Endothelial cell (in vitro differentiated cells): ENCODE measurements at regions not wholly inside any gene's neighbourhood (a gene's known extent, or its start where the extent isn't known, plus 50 kb on each side); places are given as distances from the start of the nearest gene placed in this dataset.

Experiments
- DNase-seq: peaks from one replicate; pipeline ENCODE4 v3.0.0; 2021; ENCODE audit warnings: low spot score
- H3K27ac Mint-ChIP-seq: one replicate; pipeline ENCODE4 v1.8.0; 2021; ENCODE audit warnings: mixed read lengths, inconsistent platforms; ENCODE audit not compliant: unreplicated experiment
- H3K27me3 Mint-ChIP-seq: one replicate; pipeline ENCODE4 v1.8.0; 2021; ENCODE audit warnings: mild to moderate bottlenecking, moderate library complexity, mixed read lengths, inconsistent platforms; ENCODE audit not compliant: unreplicated experiment
- H3K36me3 Mint-ChIP-seq: one replicate; pipeline ENCODE4 v1.8.0; 2021; ENCODE audit warnings: mild to moderate bottlenecking, low read depth, mixed read lengths, inconsistent platforms; ENCODE audit not compliant: unreplicated experiment
- H3K4me1 Mint-ChIP-seq: one replicate; pipeline ENCODE4 v1.8.0; 2021; ENCODE audit warnings: mild to moderate bottlenecking, mixed read lengths, inconsistent platforms; ENCODE audit not compliant: unreplicated experiment
- H3K4me3 Mint-ChIP-seq: one replicate; pipeline ENCODE4 v1.8.0; 2021; ENCODE audit warnings: mild to moderate bottlenecking, mixed read lengths, inconsistent platforms; ENCODE audit not compliant: unreplicated experiment
- H3K9me3 Mint-ChIP-seq: one replicate; pipeline ENCODE4 v1.8.0; 2021; ENCODE audit warnings: mixed read lengths, inconsistent platforms; ENCODE audit not compliant: unreplicated experiment
- TF ChIP-seq, protein P1 (sequence below): fragments of 200-600 bp; sonication (generic); IDR thresholded peaks from one replicate; pipeline ENCODE4 v1.5.0; 2021; ENCODE audit warnings: antibody characterized with exemption; ENCODE audit not compliant: unreplicated experiment

DNA sequence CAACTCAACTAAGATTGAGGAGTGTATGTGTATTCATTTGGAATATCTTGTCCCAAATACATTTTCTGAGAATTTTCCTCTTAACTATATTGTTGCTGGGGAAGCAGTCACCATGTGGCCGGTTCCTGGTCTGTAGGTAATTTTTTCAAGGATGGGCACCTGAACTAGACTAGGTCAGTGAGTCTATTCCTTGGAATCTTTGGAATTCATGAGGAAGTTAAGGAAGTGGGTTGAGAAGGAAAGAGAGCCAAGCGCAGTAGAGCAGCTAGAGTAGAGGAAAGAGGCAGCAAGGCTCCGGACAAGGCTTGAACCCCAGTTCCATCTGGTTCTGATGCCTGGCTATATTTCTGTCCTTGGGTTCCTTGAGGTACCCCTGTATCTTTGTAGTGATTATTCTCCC is 183.7 kb downstream of the DACT1 start:
- no peak overlapping the region for H3K4me3 Mint-ChIP-seq
- H3K27ac Mint-ChIP-seq, result no peak overlapping the region
- DNase-seq, result no peak
- TF ChIP-seq, protein P1, sequence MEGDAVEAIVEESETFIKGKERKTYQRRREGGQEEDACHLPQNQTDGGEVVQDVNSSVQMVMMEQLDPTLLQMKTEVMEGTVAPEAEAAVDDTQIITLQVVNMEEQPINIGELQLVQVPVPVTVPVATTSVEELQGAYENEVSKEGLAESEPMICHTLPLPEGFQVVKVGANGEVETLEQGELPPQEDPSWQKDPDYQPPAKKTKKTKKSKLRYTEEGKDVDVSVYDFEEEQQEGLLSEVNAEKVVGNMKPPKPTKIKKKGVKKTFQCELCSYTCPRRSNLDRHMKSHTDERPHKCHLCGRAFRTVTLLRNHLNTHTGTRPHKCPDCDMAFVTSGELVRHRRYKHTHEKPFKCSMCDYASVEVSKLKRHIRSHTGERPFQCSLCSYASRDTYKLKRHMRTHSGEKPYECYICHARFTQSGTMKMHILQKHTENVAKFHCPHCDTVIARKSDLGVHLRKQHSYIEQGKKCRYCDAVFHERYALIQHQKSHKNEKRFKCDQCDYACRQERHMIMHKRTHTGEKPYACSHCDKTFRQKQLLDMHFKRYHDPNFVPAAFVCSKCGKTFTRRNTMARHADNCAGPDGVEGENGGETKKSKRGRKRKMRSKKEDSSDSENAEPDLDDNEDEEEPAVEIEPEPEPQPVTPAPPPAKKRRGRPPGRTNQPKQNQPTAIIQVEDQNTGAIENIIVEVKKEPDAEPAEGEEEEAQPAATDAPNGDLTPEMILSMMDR, result no peak
- no peaks in the 10 kb centered on the region for H3K27me3 Mint-ChIP-seq
- H3K36me3 Mint-ChIP-seq, result no peaks in the 10 kb centered on the region
- H3K4me1 Mint-ChIP-seq, result no peaks in the 10 kb centered on the region
- H3K9me3 Mint-ChIP-seq, result no peaks in the 10 kb centered on the region

DNA sequence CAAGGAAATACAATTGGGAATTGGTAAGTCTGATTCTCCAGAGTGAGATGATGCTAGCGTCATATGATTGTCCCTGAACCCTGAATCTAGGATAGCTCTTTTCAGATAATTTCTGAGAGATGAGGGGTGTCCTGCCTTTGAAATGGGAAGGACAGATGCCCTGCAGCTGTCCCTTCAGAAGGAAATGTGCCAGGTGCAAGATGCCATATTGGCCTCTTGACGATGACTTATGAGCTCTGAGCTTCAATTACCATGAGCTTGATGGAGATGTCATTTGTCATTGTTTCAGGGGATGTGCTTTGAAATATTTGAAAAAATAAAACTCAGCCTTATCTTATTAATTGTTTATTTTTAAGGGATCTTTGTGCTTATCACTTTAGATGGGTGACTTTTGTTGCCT is 185.1 kb downstream of the DACT1 start:
- Mint-ChIP-seq H3K27me3 (no peaks in the 10 kb centered on the region), H3K36me3 (no peaks in the 10 kb centered on the region), H3K4me1 (no peaks in the 10 kb centered on the region), H3K27ac (no peak overlapping the region), H3K9me3 (no peaks in the 10 kb centered on the region), H3K4me3 (no peak overlapping the region)
- TF ChIP-seq, protein P1, result no peak
- DNase-seq, result no peak

DNA sequence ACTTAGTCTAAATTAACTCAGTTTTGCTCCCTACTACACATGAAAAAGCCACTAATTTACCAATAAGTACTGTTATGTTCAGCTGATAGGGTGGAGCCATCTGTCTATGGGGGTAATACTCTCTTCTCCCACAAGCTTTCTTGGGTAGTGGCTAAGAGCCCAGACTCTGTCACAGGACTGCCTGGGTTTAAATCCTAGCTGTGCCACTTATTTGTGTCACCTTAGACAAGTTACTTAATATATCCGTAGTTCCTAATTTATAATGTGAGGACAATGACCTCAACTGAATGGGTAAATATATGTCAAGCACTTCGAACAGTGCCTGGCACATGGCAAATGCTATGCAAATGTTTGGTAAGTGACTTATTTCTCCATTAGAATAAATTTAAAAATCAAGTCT is 185.6 kb downstream of the DACT1 start:
- Mint-ChIP-seq H3K36me3 (no peaks in the 10 kb centered on the region), H3K4me3 (no peak overlapping the region), H3K4me1 (no peaks in the 10 kb centered on the region), H3K27ac (no peak overlapping the region), H3K27me3 (no peaks in the 10 kb centered on the region), H3K9me3 (no peaks in the 10 kb centered on the region)
- DNase-seq, result no peak
- TF ChIP-seq, protein P1, result no peak

DNA sequence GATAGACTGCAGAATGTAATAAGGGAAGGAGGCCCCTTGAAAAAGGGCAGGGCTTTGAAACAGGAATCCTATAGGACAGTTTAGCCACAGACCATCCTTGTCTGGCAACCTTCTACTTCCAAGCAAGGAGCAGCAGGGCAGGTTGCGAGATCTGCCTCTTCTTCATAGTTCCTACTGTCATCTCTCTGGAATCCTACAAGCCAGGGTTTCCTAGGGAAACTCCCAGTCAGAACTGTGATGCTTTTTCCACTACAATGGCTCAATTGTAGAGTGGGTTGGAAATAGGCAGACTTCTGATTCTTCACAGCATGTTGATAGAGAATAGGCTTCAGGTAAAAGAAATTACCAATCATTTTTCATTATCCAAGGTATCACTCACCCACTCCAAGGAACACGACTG is 186.3 kb downstream of the DACT1 start:
- Mint-ChIP-seq H3K4me1 (no peaks in the 10 kb centered on the region), H3K4me3 (no peak overlapping the region), H3K27me3 (no peaks in the 10 kb centered on the region), H3K9me3 (no peaks in the 10 kb centered on the region), H3K27ac (no peak overlapping the region), H3K36me3 (no peaks in the 10 kb centered on the region)
- DNase-seq, result no peak
- TF ChIP-seq, protein P1, result no peak

DNA sequence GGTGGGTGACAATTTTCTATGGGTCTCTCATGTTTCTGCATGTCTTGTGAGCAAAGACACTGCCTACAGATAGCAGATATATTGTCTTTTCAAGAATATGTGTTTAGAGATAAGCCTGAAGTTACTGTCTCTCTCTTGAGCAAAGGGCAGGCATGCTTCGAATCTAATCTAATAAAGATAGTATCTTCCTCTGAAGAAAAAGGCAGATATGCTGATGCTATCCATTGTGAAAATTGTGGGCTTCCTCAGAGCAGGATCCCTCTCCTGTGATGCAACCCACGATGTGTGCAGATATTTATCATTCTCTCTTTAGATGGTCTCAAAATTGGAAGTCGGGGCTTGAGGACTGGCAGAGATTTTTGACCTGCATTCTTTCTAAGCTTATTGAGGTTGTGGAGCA is 187.0 kb downstream of the DACT1 start:
- H3K4me3 Mint-ChIP-seq, result no peak overlapping the region
- no peaks in the 10 kb centered on the region for H3K27me3 Mint-ChIP-seq
- H3K4me1 Mint-ChIP-seq, result no peaks in the 10 kb centered on the region
- TF ChIP-seq, protein P1, result no peak
- H3K36me3 Mint-ChIP-seq, result no peaks in the 10 kb centered on the region
- no peak overlapping the region for H3K27ac Mint-ChIP-seq
- no peaks in the 10 kb centered on the region for H3K9me3 Mint-ChIP-seq
- no peak for DNase-seq
